Endothelial cell of umbilical vein (primary cell): ENCODE measurements at regions not wholly inside any gene's neighbourhood (a gene's known extent, or its start where the extent isn't known, plus 50 kb on each side); places are given as distances from the start of the nearest gene placed in this dataset.

Experiments used
- BruUV-seq: library from RNA; stranded (reverse); fragments of 400-500 nt; replicated peaks from 2 replicates; lab custom pipeline; 2021; lab: Mats Ljungman, UMichigan
- CTCF ChIA-PET: fragments of 300-600, 350-600 bp; sonication (Branson Sonifier 250); formaldehyde crosslinking; loops from one replicate; lab custom pipeline; 2021; ENCODE audit warnings: antibody characterized with exemption, inconsistent platforms; lab: Charles Lee
- POLR2A ChIA-PET: fragments of 300-600, 350-600 bp; sonication (Branson Sonifier 250); formaldehyde crosslinking; loops from one replicate; lab custom pipeline; 2021; ENCODE audit warnings: antibody characterized with exemption, inconsistent platforms; lab: Charles Lee
- DNase-seq: peaks from one replicate; pipeline ENCODE4 v3.0.0-alpha.2; 2011; ENCODE audit warnings: low read depth, low spot score
- FAIRE-seq: peaks from 2 replicates; lab custom pipeline; 2011; peaks lifted over from hg19 to GRCh38; lab: Jason Lieb, UNC
- H2AFZ ChIP-seq: 2 replicates; pipeline ENCODE4 v1.6.0; 2012; ENCODE audit warnings: low read depth, low read length, control low read depth, inconsistent platforms
- H3K27ac ChIP-seq: 2 replicates; pipeline ENCODE4 v1.5.1; 2011; ENCODE audit warnings: low read depth, mild to moderate bottlenecking, control low read depth, low read length, moderate library complexity; ENCODE audit not compliant: insufficient read depth
- H3K27me3 ChIP-seq, 2 experiments: 2 replicates each; pipeline versions ENCODE4 v1.6.0 to v1.6.1; 2011; ENCODE audit warnings: low read length in 2 of 2, mixed read lengths in 1 of 2; ENCODE audit not compliant: control insufficient read depth in 2 of 2, insufficient read depth in 2 of 2
- H3K36me3 ChIP-seq, 2 experiments: 2 replicates in 1 of 2; 3 replicates in 1 of 2; pipeline ENCODE4 v1.5.1; 2011; ENCODE audit warnings: low read length in 2 of 2, mild to moderate bottlenecking in 1 of 2, moderate library complexity in 1 of 2; ENCODE audit not compliant: control insufficient read depth in 2 of 2, insufficient read depth in 2 of 2; ENCODE audit errors: extremely low read depth in 1 of 2
- H3K4me1 ChIP-seq: 3 replicates; pipeline ENCODE4 v1.5.1; 2011; ENCODE audit warnings: mild to moderate bottlenecking, low read length; ENCODE audit not compliant: control insufficient read depth, insufficient read depth; ENCODE audit errors: extremely low read depth
- H3K4me2 ChIP-seq: 2 replicates; pipeline ENCODE4 v1.6.1; 2011; ENCODE audit warnings: low read length, control low read depth, mixed read lengths; ENCODE audit not compliant: insufficient read depth
- H3K4me3 ChIP-seq, 3 experiments: fragments of 200-600 bp in 1 of 3; sonication (generic), shearing (Covaris generic) in 1 of 3; replicated peaks in 1 of 3; 2 replicates each; pipeline ENCODE4 v1.5.1; 2011 to 2016; ENCODE audit warnings: control low read depth in 3 of 3, low read length in 3 of 3, mild to moderate bottlenecking in 2 of 3, inconsistent platforms in 1 of 3, low read depth in 1 of 3, moderate library complexity in 1 of 3; ENCODE audit not compliant: insufficient read depth in 1 of 3
- H3K79me2 ChIP-seq: 2 replicates; pipeline ENCODE4 v1.6.0; 2012; ENCODE audit warnings: low read length, inconsistent platforms; ENCODE audit not compliant: control insufficient read depth, insufficient read depth
- H3K9ac ChIP-seq: replicated peaks from 2 replicates; pipeline ENCODE3; 2011; ENCODE audit warnings: low read length, control low read depth; ENCODE audit not compliant: insufficient read depth; ENCODE audit errors: extremely low read depth
- H3K9me1 ChIP-seq: replicated peaks from 3 replicates; pipeline ENCODE4 v1.6.0; 2011; ENCODE audit warnings: mild to moderate bottlenecking, low read length; ENCODE audit not compliant: control insufficient read depth, insufficient read depth; ENCODE audit errors: extremely low read depth
- H3K9me3 ChIP-seq: replicated peaks from 2 replicates; pipeline ENCODE4 v1.5.1; 2012; ENCODE audit warnings: low read length, inconsistent platforms; ENCODE audit not compliant: control insufficient read depth, insufficient read depth
- H4K20me1 ChIP-seq: replicated peaks from 2 replicates; pipeline ENCODE3; 2011; ENCODE audit warnings: mild to moderate bottlenecking, low read length; ENCODE audit not compliant: control insufficient read depth, insufficient read depth; ENCODE audit errors: extremely low read depth
- EZH2 ChIP-seq: IDR thresholded peaks from 2 replicates; pipeline ENCODE4 v1.6.1; 2012; ENCODE audit warnings: borderline replicate concordance, low read depth, mild to moderate bottlenecking, moderate library complexity, low read length, inconsistent platforms; ENCODE audit not compliant: severe bottlenecking
- FOS ChIP-seq: IDR thresholded peaks from 2 replicates; pipeline ENCODE4 v1.6.1; 2011; ENCODE audit warnings: mild to moderate bottlenecking, low read length, moderate library complexity, borderline replicate concordance; ENCODE audit not compliant: insufficient read depth
- GATA2 ChIP-seq: IDR thresholded peaks from 2 replicates; pipeline ENCODE4 v1.7.0; 2011; ENCODE audit warnings: low read depth, mild to moderate bottlenecking, moderate library complexity, mixed read lengths, low read length; ENCODE audit not compliant: insufficient read length, insufficient read depth
- JUN ChIP-seq: IDR thresholded peaks from 2 replicates; pipeline ENCODE4 v1.6.1; 2011; ENCODE audit warnings: borderline replicate concordance, low read depth; ENCODE audit not compliant: insufficient read length, insufficient read depth
- MYC ChIP-seq: IDR thresholded peaks from one replicate; pipeline ENCODE4 v1.6.1; 2011; ENCODE audit warnings: mild to moderate bottlenecking, low read depth, low read length
- POLR2A ChIP-seq: IDR thresholded peaks from 2 replicates; pipeline ENCODE4 v1.6.1; 2012; ENCODE audit warnings: low read depth, mild to moderate bottlenecking, control low read depth, low read length
- POLR2AphosphoS5 ChIP-seq: IDR thresholded peaks from 2 replicates; pipeline ENCODE4 v1.6.1; 2012; ENCODE audit warnings: low read depth, mild to moderate bottlenecking, control low read depth, low read length, moderate library complexity; ENCODE audit not compliant: insufficient read depth
- dilution Hi-C: fragments of 300-500 bp; cut with MboI; formaldehyde crosslinking; loops from one replicate; pipeline ENCODE4 v1.15.0; 2019; ENCODE audit warnings: low sequenced_read_pairs; ENCODE audit not compliant: extremely low pct_ligation_motif_present
- intact Hi-C: fragments of 100-400 bp; cut with micrococcal nuclease; formaldehyde crosslinking; loops from one replicate; pipeline ENCODE4 v1.10.0; 2022
- TF ChIP-seq, protein P1 (sequence below), 2 donors: IDR thresholded peaks; 1 replicate in 1 of 2; 2 replicates in 1 of 2; pipeline ENCODE4 v1.5.1; 2011; ENCODE audit warnings: low read length in 2 of 2, mild to moderate bottlenecking in 2 of 2, moderate library complexity in 2 of 2, control low read depth in 1 of 2, inconsistent platforms in 1 of 2, low read depth in 1 of 2; ENCODE audit not compliant: insufficient read depth in 1 of 2; ENCODE audit errors: extremely low read depth in 1 of 2
- TF ChIP-seq, protein P2 (sequence below): IDR thresholded peaks from 2 replicates; pipeline ENCODE4 v1.6.1; 2011; ENCODE audit not compliant: insufficient read depth, insufficient read length

DNA sequence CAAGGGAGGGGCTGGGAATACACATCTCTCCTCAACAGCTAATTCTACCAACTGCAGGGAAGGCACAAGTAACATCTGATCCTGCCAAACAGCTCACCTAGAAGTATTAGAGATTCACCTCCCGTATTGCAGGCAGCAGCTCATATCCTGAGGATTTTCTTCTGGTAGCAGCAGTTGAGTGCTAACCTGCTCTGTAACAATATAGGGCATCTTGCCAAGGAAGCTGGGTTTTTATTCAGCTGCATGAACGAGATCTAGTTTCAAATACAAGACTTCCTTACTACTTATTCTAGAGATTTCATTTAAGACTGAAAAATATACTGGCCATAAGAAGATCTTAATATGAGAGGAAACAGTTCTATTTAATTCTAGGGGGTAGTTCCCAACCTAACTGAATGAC, 261.4 kb upstream of the USP15 start:
- peak; percentile 19 for DNase-seq
- FAIRE-seq: no peak
- no peak overlapping the region for H3K4me2 ChIP-seq
- intact Hi-C loops: no loop called here
- H3K27me3 ChIP-seq: no peaks in the 10 kb centered on the region
- no TSS peak for BruUV-seq
- no peaks in the 10 kb centered on the region for H3K9me3 ChIP-seq
- no peak overlapping the region for H3K27ac ChIP-seq
- CTCF ChIA-PET: no interaction called here
- no peaks in the 10 kb centered on the region for H3K79me2 ChIP-seq
- no peaks in the 10 kb centered on the region for H3K9me1 ChIP-seq
- no peak overlapping the region for H3K9ac ChIP-seq
- dilution Hi-C loops: no loop called here
- H4K20me1 ChIP-seq: no peaks in the 10 kb centered on the region
- POLR2A ChIA-PET: no interaction called here
- no peak overlapping the region for H3K4me3 ChIP-seq
- H3K36me3 ChIP-seq: no peaks in the 10 kb centered on the region
- H3K4me1 ChIP-seq: no peaks in the 10 kb centered on the region
- TF ChIP-seq FOS (no peak), GATA2 (no peak), JUN (no peak), MYC (no peak), EZH2 (no peak), POLR2A (no peak), POLR2AphosphoS5 (no peak)
- TF ChIP-seq, protein P1, sequence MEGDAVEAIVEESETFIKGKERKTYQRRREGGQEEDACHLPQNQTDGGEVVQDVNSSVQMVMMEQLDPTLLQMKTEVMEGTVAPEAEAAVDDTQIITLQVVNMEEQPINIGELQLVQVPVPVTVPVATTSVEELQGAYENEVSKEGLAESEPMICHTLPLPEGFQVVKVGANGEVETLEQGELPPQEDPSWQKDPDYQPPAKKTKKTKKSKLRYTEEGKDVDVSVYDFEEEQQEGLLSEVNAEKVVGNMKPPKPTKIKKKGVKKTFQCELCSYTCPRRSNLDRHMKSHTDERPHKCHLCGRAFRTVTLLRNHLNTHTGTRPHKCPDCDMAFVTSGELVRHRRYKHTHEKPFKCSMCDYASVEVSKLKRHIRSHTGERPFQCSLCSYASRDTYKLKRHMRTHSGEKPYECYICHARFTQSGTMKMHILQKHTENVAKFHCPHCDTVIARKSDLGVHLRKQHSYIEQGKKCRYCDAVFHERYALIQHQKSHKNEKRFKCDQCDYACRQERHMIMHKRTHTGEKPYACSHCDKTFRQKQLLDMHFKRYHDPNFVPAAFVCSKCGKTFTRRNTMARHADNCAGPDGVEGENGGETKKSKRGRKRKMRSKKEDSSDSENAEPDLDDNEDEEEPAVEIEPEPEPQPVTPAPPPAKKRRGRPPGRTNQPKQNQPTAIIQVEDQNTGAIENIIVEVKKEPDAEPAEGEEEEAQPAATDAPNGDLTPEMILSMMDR (IDR thresholded peaks at IDR 0.05; ENCODE audit: extremely low read depth in 1 of 2, insufficient read depth in 1 of 2, low read depth in 1 of 2, low read length in 2 of 2): no peak
- TF ChIP-seq, protein P2, sequence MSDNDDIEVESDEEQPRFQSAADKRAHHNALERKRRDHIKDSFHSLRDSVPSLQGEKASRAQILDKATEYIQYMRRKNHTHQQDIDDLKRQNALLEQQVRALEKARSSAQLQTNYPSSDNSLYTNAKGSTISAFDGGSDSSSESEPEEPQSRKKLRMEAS: no peak
- no peak overlapping the region for H2AFZ ChIP-seq
